Stimulated activated CD4-positive, alpha-beta T cell treated with anti-CD3 and anti-CD28 coated beads, Interleukin-1b, Interleukin-23, amount 100 ng/mL, for 4 hours (primary cell): ENCODE measurements at regions not wholly inside any gene's neighbourhood (a gene's known extent, or its start where the extent isn't known, plus 50 kb on each side); places are given as distances from the start of the nearest gene placed in this dataset.

Source experiments
- DNase-seq, 2 donors: peaks; one replicate each; pipeline ENCODE4 v3.0.0-alpha.2; 2020; ENCODE audit warnings: low read depth in 2 of 2

DNA sequence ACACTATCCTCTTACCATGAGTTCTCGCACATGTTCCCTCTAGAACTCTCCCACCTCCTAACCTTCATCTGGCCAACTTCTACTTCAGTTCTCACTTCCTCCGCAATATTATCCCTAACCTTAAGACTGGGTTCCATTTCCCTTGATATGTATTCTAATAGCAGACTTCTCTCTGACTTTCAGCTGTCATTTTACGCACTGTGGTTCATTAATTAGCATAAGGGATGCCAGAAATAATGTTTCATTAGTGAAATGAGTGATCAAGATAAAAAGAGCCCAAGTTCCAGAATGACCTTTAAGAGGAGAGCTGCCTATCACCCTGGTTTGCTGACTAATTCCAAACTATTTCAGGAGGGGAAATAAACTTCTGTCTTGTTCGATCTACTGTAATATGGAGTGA is 108.6 kb upstream of the CCDC150 start:
- DNase-seq = no peak

GRCh38 chr2:196533772-196534397 is 105.6 kb upstream of the CCDC150 start:
- DNase-seq = no peak

DNA sequence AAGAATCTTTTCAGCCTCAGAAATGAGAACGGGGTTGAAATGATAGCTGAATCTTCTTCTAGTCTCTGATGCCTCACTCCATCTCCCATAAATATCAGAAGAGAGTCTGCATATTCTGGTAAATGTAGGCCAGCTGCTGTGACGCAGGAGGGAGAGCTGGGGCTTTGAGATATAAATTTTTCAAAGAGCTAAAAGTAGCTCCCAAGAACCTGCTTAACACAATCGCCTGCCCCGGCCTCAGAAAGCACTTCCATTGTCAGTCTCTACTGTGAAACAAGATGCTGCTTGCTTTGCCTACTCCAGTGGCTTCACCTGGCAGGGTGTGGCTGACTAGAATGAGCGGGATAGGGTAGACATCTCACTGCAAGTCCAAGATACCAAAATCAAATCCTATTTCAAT is 105.0 kb upstream of the CCDC150 start:
- no peak for DNase-seq

DNA sequence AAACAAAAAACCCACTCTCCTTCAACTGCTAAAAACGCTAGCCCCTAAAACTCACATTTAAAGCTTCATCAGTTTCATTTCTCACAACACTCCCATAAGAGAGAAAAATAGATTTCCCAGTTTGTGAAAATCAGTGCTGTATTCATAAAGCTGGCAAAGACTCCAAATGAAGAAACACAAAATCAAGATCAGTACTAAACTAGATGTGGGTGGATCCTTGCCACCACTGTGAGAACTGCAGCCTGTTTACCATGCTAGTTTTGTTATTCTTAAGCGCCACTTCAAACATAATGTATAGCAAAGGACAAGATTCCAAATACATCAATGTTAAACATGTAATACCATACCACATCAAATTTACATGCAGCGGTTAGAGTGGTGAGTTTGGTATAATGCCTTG is 104.5 kb upstream of the CCDC150 start:
- no peak for DNase-seq

DNA sequence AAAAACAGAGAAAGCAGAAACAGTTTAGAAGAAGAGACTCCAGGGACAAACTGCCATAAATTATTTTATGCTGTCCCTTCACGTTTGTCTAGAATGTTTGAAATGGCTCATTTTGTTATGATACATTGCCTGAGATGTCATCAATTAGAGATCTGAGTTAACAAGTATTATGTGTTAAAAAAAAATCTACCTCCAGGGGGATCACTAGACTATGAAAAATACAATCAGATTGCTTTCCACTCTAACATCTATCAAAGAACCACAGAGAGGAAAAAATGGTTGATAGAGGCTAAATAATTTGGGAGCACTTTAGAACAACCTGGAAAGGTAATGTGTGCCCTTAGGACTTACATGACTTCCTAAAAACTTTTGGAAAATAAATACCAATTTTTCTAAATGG is 103.8 kb upstream of the CCDC150 start:
- DNase-seq = no peak

GRCh38 chr2:196537311-196537710 is 102.2 kb upstream of the CCDC150 start:
- no peak for DNase-seq

- DNase-seq = no peak
Measured at GRCh38 chr2:196538189-196538588, 101.3 kb upstream of the CCDC150 start.

DNA sequence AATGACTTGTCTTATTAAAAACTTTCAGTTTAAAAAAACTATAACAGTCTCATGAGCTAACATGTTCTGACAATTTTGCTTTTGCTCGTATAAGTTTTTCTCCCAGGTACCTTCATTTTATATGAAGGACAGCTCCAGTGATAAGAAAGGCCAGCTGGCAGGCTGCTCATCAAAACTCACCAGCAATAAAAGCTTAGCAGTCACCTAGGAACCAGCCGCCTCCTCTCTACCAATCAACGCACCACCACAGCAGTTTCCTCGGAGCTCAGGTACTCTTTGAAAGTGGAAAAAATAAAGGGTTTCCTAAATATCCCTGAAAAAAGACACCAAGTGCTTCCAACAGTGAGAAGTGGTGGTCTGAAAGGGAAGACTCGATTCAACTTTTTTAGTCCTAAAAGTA is 100.9 kb upstream of the CCDC150 start:
- no peak for DNase-seq

GRCh38 chr2:196544906-196545433 is 94.5 kb upstream of the CCDC150 start:
- DNase-seq = no peak

DNA sequence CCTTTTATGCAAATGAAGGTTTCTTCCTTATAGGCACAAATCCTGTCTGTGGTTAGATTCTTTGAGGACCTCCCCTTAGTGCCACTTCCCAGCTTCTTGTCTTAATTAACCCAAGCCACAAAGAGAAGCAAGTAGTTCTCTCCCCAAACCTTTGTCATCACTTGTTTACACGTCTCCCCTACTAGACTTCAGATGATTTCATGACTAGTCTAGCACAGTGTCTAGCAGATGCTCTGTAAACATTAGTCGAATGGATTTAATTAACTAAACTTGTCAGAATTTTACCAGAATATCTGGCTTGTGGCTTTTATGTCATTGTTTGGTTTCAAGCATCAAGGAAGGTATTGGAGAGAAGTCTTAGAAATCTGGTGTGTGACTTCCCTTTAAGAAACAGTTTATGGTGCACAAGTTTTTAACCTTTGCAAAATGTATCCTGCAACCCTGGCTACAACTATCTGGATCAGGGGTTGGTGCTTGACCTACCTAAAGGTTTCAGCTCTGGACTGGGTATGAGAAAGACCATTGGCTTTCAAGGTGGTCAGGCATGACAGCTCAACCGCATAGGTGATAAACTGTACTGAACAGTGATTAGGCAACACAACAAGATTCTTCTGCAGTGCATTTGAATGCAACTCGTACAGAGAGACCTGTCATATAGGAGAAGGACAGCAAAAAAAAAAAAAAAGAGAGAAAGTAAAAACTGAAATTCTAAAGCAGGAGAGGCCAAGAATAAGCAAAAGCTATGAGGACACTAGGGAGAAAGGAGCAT is 93.2 kb upstream of the CCDC150 start:
- DNase-seq = no peak

DNA sequence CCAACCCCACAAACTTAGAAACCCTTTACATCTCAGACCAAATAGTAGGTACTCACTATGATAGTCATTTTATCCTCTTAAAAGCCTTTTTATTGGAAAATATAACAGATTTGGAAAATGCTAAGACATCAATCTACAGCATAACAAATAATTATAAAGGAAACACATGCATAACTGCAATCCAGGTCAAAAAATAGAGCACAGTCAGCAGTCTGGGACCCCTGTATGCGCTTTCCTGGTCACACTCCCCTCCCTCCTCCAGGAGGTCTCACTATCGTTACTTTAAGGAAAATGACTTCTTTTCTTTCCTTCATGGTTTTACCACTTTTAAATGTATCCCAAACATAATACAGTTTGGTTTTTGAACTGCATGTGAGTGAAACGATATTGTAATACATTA is 90.5 kb upstream of the CCDC150 start:
- DNase-seq = no peak

DNA sequence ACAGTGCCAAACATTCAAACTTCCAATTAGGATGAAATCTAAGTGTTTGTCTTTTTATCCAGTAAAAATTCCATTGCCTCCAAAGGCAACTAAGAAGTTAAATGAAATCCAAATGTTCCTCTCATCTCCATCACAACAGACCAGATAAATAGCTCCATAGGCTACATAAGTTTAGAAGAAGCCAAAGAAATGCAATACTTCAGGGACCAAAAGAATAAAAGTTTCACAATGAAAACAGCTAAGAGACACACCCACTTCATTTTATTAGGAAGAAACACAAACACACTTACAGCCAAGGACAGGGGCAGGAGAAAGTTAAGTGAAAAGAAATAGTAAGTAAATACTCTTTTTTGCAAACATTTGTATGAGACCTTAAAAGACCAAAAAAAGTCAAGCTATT is 88.5 kb upstream of the CCDC150 start:
- no peak for DNase-seq

DNA sequence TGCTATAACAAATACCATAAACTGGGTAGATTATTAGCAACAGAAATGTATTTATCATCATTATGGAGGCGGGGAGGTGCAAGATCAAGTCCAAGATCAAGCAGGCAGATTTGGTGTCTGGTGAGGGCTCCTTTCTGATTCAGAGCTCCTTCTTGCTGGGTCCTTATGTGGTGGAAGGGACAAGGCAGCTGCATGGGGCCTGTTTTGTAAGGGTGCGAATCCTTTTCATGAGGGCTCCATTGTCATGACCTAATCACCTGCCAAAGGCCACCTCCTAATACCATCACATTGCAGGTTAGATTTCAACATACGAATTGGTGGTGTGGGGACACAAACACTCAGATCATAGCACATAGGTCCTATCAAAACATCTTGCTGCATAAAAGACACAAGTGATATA is 84.4 kb upstream of the CCDC150 start:
- DNase-seq = no peak

GRCh38 chr2:196555726-196556125 is 83.8 kb upstream of the CCDC150 start:
- no peak for DNase-seq

DNA sequence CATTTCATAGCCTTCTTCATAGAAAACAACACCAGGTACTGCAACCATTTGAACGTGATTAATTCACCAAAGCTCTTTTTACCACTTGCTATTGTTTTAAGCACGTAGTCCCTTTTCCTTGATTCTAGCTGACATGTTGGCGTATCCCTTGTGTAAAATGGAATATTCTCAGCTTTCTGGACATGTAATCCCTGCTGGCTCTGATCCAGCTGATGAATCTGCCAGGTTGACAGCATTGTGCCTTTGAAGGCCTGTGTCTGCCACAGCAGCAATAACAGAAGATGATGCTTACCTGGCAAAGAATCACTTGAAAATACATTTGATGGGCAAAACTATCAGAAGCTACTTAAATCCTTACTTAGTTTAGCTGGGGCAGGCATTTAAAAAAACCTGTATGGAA is 81.0 kb upstream of the CCDC150 start:
- no peak for DNase-seq

DNA sequence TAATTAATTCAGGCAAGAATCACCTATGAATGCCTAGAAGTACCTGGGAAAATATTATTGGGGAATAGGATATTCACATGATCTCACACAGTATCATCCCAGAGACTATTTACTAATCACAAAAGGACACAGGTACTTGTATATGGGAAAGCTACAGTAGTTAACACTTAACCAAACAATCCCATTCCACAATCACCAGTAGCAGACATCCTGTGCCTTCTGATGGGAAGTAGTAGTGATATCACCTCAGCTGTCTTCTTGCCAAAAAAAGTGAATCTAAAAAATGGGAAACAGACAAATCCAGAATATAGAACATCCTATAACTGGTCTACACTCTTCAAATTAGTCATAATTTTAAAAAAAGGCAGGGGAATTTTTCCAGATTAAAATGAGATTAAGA is 75.6 kb upstream of the CCDC150 start:
- DNase-seq = no peak

- no peak for DNase-seq
Measured at GRCh38 chr2:196565106-196565765, 74.3 kb upstream of the CCDC150 start.

GRCh38 chr2:196565982-196566381 is 73.5 kb upstream of the CCDC150 start:
- DNase-seq = no peak

- DNase-seq = no peak
Measured at GRCh38 chr2:196566961-196567666, 72.4 kb upstream of the CCDC150 start.

DNA sequence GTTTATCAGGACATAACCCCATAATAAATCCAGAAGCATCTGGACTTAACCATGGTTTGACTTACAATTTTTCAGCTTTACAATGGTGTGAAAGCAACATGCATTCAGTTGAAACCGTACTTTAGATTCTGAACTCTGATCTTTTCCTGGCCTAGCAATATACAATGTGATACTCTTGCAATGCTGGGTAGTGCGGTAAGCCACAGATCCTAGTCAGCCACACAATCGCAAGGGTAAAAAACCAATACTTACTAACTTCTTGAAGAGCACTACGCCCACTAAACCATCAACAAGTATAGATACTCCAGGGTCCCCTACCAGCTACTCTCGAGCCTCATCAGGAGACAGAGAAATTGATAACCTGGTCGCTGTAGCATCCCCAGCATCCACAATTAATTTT is 71.0 kb upstream of the CCDC150 start:
- no peak for DNase-seq

GRCh38 chr2:196584903-196585302 is 54.6 kb upstream of the CCDC150 start:
- DNase-seq = no peak

DNA sequence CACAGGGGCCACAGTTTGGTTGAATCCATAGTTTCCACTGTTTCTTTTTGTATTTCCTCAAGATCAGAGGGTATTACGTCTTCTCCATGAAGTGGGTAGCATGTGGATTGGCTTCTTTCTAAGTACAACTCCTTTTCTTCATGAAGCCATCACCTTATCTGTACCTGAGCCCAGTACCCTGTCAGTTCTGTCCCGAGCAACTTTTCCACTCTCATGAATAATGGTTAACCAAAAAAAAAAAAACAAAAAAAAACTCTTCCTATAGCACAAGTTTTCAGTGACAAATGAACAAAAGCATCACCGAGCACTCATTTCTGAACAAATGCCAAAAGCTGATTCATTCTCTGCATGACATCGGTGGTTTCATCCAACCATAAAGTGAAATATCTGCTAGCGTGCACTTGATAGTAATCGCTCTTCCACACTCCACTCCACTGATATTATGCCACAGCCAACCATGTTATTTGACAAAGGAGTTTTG is 53.0 kb upstream of the CCDC150 start:
- no peak for DNase-seq
